HG03175 (cell line): ENCODE measurements at regions not wholly inside any gene's neighbourhood (a gene's known extent, or its start where the extent isn't known, plus 50 kb on each side); places are given as distances from the start of the nearest gene placed in this dataset.

Experiments
- ATAC-seq: cut with Tn5 transposase; IDR thresholded peaks from one replicate; pipeline ENCODE4 v1.9.1; 2021; ENCODE audit warnings: mild to moderate bottlenecking, moderate library complexity; ENCODE audit not compliant: unreplicated experiment

GRCh38 chr9:79120533-79120932, 451.2 kb upstream of the TLE4 start:
- ATAC-seq, result no peak

GRCh38 chr9:79120941-79121340, 450.8 kb upstream of the TLE4 start:
- ATAC-seq, result no peak

GRCh38 chr9:79123415-79123814, 448.4 kb upstream of the TLE4 start:
- ATAC-seq, result no peak

- no peak for ATAC-seq
Observed at GRCh38 chr9:79127661-79128060, 444.1 kb upstream of the TLE4 start.

GRCh38 chr9:79129865-79130480, 441.8 kb upstream of the TLE4 start:
- ATAC-seq, result no peak

- ATAC-seq, result no peak
Observed at GRCh38 chr9:79131246-79131774, 440.5 kb upstream of the TLE4 start.

- no peak for ATAC-seq
Observed at GRCh38 chr9:79131824-79132377, 439.9 kb upstream of the TLE4 start.

GRCh38 chr9:79134654-79135053, 437.1 kb upstream of the TLE4 start:
- no peak for ATAC-seq

- no peak for ATAC-seq
Observed at GRCh38 chr9:79135681-79136415, 435.9 kb upstream of the TLE4 start.

GRCh38 chr9:79140751-79141150, 431.0 kb upstream of the TLE4 start:
- no peak for ATAC-seq

- no peak for ATAC-seq
Observed at GRCh38 chr9:79143211-79143610, 428.6 kb upstream of the TLE4 start.

GRCh38 chr9:79145442-79145841, 426.3 kb upstream of the TLE4 start:
- ATAC-seq, result no peak

GRCh38 chr9:79149585-79149984, 422.2 kb upstream of the TLE4 start:
- no peak for ATAC-seq

GRCh38 chr9:79151791-79152190, 420.0 kb upstream of the TLE4 start:
- no peak for ATAC-seq

- ATAC-seq, result no peak
Observed at GRCh38 chr9:79152306-79152705, 419.5 kb upstream of the TLE4 start.

GRCh38 chr9:79154806-79155205, 417.0 kb upstream of the TLE4 start:
- ATAC-seq, result no peak

- no peak for ATAC-seq
Observed at GRCh38 chr9:79155308-79155707, 416.5 kb upstream of the TLE4 start.

- no peak for ATAC-seq
Observed at GRCh38 chr9:79163544-79163943, 408.2 kb upstream of the TLE4 start.

- no peak for ATAC-seq
Observed at GRCh38 chr9:79164406-79164805, 407.4 kb upstream of the TLE4 start.

- no peak for ATAC-seq
Observed at GRCh38 chr9:79165020-79165780, 406.6 kb upstream of the TLE4 start.

GRCh38 chr9:79166005-79166404, 405.8 kb upstream of the TLE4 start:
- no peak for ATAC-seq
